Activated naive CD4-positive, alpha-beta T cell treated with anti-CD3 and anti-CD28 coated beads, Interleukin-2, amount 50 U/mL, for 16 hours (primary cell): ENCODE measurements at regions not wholly inside any gene's neighbourhood (a gene's known extent, or its start where the extent isn't known, plus 50 kb on each side); places are given as distances from the start of the nearest gene placed in this dataset.

Experiments
- DNase-seq: peaks from one replicate; pipeline ENCODE4 v3.0.0-alpha.2; 2020

- no peak for DNase-seq
Measured at GRCh38 chr5:111572561-111572960, 60.2 kb upstream of the STARD4 start.

GRCh38 chr5:111563031-111563822, 50.9 kb upstream of the STARD4 start:
- no peak for DNase-seq

- no peak for DNase-seq
Measured at GRCh38 chr5:111562561-111562960, 50.2 kb upstream of the STARD4 start.
